ENCODE measurements at regions not wholly inside any gene's neighbourhood (a gene's known extent, or its start where the extent isn't known, plus 50 kb on each side); places are given as distances from the start of the nearest gene placed in this dataset.

DNA sequence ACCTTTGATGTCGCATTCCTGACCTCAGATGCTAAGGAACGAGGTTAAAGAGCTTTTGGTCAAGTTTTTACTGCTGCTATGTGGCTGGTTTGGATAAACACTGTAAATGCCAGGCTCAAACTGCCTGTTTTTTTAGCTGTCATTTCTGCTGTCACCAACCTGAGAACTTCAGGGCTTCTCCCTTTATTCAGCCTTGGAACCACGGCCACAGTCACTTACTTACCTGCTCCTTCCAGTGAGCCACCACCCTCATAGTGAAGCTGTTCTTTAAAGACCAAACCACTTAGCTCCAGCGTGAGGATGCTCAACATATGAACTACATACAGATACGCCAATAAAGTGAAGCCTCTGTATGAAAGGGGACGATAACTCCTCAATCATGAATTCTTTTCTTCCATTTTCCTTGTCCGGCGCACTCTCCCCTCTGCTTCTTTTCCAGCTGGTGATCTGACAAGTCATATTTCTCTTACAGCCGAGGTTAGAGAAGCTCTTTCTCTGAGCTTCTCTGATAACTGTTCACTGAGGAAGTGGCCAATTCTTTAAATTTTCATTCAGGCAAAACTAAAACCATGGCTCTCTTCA lies 152.8 kb upstream of the ANK2 start:
- H3K27me3 ChIP-seq (ENCODE audit: control insufficient read depth, insufficient read depth, low read length): no peaks in the 10 kb centered on the region
- no peaks in the 10 kb centered on the region for H3K36me3 ChIP-seq (ENCODE audit: control insufficient read depth, insufficient read depth, low read length)
- no peak for DNase-seq (ENCODE audit: low read depth)
- H3K4me3 ChIP-seq (ENCODE audit: low read depth, low read length): no peak overlapping the region
- TF ChIP-seq, protein P1, sequence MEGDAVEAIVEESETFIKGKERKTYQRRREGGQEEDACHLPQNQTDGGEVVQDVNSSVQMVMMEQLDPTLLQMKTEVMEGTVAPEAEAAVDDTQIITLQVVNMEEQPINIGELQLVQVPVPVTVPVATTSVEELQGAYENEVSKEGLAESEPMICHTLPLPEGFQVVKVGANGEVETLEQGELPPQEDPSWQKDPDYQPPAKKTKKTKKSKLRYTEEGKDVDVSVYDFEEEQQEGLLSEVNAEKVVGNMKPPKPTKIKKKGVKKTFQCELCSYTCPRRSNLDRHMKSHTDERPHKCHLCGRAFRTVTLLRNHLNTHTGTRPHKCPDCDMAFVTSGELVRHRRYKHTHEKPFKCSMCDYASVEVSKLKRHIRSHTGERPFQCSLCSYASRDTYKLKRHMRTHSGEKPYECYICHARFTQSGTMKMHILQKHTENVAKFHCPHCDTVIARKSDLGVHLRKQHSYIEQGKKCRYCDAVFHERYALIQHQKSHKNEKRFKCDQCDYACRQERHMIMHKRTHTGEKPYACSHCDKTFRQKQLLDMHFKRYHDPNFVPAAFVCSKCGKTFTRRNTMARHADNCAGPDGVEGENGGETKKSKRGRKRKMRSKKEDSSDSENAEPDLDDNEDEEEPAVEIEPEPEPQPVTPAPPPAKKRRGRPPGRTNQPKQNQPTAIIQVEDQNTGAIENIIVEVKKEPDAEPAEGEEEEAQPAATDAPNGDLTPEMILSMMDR (IDR thresholded peaks at IDR 0.05; ENCODE audit: insufficient read depth, low read length, poor library complexity, severe bottlenecking): no peak

DNA sequence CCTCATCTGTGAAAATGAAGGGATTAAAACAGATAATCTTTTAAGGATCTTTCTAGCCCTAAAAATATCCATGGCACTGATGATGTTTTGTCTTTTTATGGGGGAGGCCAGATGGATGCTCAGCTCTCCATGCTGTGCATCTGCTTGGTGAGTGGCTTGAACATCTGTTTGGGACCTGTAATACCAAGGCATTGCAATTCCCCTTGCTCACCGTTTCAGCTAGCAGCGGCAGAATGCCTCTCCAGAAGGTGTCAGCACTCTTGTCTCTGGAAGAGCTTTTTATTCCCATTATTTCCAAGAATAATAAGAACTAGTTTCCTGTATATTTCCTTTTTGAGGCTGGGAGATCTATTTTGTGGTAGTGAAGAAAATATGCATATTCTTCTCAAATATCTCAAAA lies 151.9 kb upstream of the ANK2 start:
- no peak for DNase-seq (ENCODE audit: low read depth)
- TF ChIP-seq, protein P1 (IDR thresholded peaks at IDR 0.05; ENCODE audit: insufficient read depth, low read length, poor library complexity, severe bottlenecking): no peak
- H3K27me3 ChIP-seq (ENCODE audit: control insufficient read depth, insufficient read depth, low read length): no peaks in the 10 kb centered on the region
- no peaks in the 10 kb centered on the region for H3K36me3 ChIP-seq (ENCODE audit: control insufficient read depth, insufficient read depth, low read length)
- no peak overlapping the region for H3K4me3 ChIP-seq (ENCODE audit: low read depth, low read length)

DNA sequence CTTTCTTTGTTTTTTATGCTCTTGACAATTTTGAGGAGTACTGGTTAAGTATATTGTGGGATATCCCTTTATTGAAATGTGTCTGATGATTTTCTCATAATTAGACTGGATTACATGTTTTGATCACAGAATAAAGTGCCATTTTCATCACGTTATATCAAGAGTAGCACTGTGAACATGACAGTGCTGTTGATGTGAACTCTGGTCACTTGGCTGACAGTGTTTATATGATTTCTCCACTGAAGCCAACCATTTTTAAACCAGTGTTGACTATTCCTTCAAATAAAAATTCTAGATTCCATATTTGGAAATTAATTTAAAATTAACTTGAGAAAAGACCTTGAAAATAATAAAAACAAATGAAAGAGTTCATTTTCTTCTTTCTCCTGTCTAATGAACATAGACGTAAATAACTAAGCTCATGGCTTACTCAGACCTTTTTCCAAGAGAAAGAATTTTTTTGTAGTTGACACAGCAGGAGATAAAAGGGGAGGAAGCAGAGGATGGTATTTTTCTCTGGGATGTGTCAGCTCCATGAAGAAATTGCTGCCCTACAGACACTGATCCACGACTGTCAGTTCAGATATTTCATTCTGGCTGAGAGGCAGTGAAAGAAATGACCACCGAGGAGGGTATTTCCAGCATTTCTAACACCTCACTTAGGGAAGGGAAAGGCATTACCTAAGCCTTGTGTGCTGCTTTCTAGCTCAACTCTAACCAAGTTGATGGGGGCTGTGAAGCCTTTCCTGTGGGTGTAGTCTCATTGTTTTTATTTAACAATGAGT lies 150.9 kb upstream of the ANK2 start:
- peak; percentile 39 for DNase-seq (ENCODE audit: low read depth)
- Histone ChIP-seq H3K27me3 (ENCODE audit: control insufficient read depth, insufficient read depth, low read length) (no peaks in the 10 kb centered on the region), H3K36me3 (ENCODE audit: control insufficient read depth, insufficient read depth, low read length) (no peaks in the 10 kb centered on the region), H3K4me3 (ENCODE audit: low read depth, low read length) (no peak overlapping the region)
- TF ChIP-seq, protein P1 (IDR thresholded peaks at IDR 0.05; ENCODE audit: insufficient read depth, low read length, poor library complexity, severe bottlenecking): no peak

DNA sequence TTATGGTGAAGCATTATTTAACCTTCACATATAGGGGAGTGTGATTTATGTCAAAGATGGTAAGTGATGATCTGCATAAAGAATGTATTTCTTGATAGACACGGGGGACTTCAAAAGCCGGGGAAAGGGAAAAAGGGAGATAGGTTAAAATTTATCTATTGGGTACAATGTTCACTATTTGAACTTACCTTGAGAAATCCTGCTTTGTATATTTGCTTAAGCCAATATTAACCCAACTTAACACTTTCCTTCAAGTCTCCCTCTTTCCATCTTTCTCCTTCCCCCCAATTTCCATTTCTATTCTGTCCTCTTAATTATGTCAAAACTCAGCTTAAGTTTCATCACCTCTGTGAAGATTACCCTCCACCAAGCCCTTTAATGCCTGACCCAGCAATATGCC lies 149.0 kb upstream of the ANK2 start:
- TF ChIP-seq, protein P1 (IDR thresholded peaks at IDR 0.05; ENCODE audit: insufficient read depth, low read length, poor library complexity, severe bottlenecking): no peak
- Histone ChIP-seq H3K27me3 (ENCODE audit: control insufficient read depth, insufficient read depth, low read length) (no peaks in the 10 kb centered on the region), H3K4me3 (ENCODE audit: low read depth, low read length) (no peak overlapping the region), H3K36me3 (ENCODE audit: control insufficient read depth, insufficient read depth, low read length) (no peaks in the 10 kb centered on the region)
- no peak for DNase-seq (ENCODE audit: low read depth)

DNA sequence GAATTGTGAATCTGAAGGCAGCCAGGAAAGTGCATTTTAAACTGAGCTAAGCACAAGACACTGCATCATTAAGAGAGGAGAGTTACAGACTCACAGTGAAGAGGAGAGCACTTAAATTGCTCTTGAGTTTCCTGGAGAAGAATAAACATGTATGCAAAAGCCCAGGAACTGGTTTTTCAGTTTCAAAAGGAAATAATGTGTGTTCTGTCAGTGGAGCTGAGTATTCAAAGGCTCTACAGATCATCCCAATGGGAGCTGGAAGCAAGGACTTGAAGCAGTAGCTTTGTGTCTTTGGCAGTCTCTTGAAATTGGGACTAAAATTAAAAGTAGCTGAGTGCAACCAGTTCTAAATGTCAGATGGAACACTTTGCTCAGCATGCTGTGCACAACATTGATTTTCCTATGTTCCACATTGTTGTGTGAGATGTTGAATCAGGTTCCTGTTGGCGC lies 147.5 kb upstream of the ANK2 start:
- no peak overlapping the region for H3K4me3 ChIP-seq (ENCODE audit: low read depth, low read length)
- TF ChIP-seq, protein P1 (IDR thresholded peaks at IDR 0.05; ENCODE audit: insufficient read depth, low read length, poor library complexity, severe bottlenecking): no peak
- DNase-seq (ENCODE audit: low read depth): no peak
- no peaks in the 10 kb centered on the region for H3K27me3 ChIP-seq (ENCODE audit: control insufficient read depth, insufficient read depth, low read length)
- no peaks in the 10 kb centered on the region for H3K36me3 ChIP-seq (ENCODE audit: control insufficient read depth, insufficient read depth, low read length)

All from kidney epithelial cell (primary cell).